Vagina (tissue), 2 donors: ENCODE measurements at regions not wholly inside any gene's neighbourhood (a gene's known extent, or its start where the extent isn't known, plus 50 kb on each side); places are given as distances from the start of the nearest gene placed in this dataset.
"Not testable (repeated sequence)": the region's sequence is repeated elsewhere in the genome, so short reads cannot be mapped to it uniquely, and the experiment has no call there.

Source experiments
- DNase-seq, 2 donors: peaks; one replicate each; pipeline ENCODE4 v3.0.0-alpha.2; 2017; ENCODE audit errors: extremely low spot score in 2 of 2
- H3K27ac ChIP-seq: fragments of 200-600 bp; sonication (generic); one replicate; pipeline ENCODE4 v1.5.1; 2019
- H3K27me3 ChIP-seq: fragments of 200-600 bp; sonication (generic); one replicate; pipeline ENCODE4 v1.5.1; 2019
- H3K36me3 ChIP-seq, 2 donors: fragments of 200-600 bp; sonication (generic); one replicate each; pipeline ENCODE4 v1.5.1; 2017 to 2019
- H3K4me1 ChIP-seq: fragments of 200-600 bp; sonication (generic); one replicate; pipeline ENCODE4 v1.5.1; 2019
- H3K4me3 ChIP-seq, 2 donors: fragments of 200-600 bp; sonication (generic); 1 replicate in 1 of 2; 2 replicates in 1 of 2; pipeline ENCODE4 v1.5.1; 2016 to 2019
- H3K9me3 ChIP-seq: fragments of 200-600 bp; sonication (generic); one replicate; pipeline ENCODE4 v1.5.1; 2019
- POLR2A ChIP-seq, 2 donors: fragments of 450-650 bp; IDR thresholded peaks; one replicate each; pipeline ENCODE4 v1.6.1; 2017; ENCODE audit warnings: antibody characterized with exemption in 2 of 2, mild to moderate bottlenecking in 2 of 2, moderate library complexity in 2 of 2
- POLR2AphosphoS5 ChIP-seq, 2 donors: sonication (generic); formaldehyde crosslinking; IDR thresholded peaks; one replicate each; pipeline ENCODE4 v1.9.0; 2017; ENCODE audit warnings: antibody characterized with exemption in 2 of 2, mild to moderate bottlenecking in 2 of 2, low read depth in 1 of 2; ENCODE audit not compliant: insufficient read depth in 1 of 2
- intact Hi-C: fragments of 100-400 bp; cut with DNase I; formaldehyde crosslinking; loops from one replicate; pipeline ENCODE4 v1.15.1; 2023
- TF ChIP-seq, protein P1 (sequence below), 3 experiments: fragments of 450-650 bp in 2 of 3; fragments of 200-600 bp in 1 of 3; sonication (generic) in 1 of 3; IDR thresholded peaks; one replicate each; pipeline ENCODE4 v1.5.1; 2017 to 2019; ENCODE audit warnings: antibody characterized with exemption in 3 of 3, mild to moderate bottlenecking in 2 of 3, moderate library complexity in 2 of 3

DNA sequence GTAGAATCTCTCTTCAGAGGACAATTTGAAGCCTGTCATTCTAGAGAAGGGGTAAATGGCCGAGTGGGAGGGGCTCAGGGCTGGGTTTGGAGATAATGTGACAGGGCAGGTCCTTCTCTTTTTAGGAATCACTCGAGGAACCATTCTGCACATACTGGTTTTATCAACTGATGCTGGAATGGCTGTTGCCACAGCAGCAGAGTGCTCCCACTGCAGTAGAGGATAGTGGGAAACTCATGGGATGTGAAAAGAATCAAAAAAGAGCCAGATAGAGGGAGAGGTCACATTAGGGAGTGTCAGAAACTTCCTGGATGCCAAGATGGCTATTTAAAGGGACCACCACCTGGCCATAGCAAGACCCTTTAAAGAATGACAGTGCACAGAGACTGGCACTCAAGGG lies 105.3 kb downstream of the NAV1 start:
- intact Hi-C loops: no loop called here

DNA sequence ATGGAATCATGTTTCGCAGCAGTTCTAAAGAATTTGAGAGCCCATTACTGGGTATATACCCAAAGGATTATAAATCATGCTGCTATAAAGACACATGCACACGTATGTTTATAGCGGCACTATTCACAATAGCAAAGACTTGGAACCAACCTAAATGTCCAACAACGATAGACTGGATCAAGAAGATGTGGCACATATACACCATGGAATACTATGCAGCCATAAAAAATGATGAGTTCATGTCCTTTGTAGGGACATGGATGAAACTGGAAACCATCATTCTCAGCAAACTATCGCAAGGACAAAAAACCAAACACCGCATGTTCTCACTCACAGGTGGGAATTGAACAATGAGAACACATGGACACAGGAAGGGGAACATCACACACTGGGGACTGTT lies 106.1 kb downstream of the NAV1 start:
- H3K4me1 ChIP-seq: peaks cover 37% of the 10 kb centered on the region
- DNase-seq, H3K9me3 ChIP-seq, H3K4me3 ChIP-seq, H3K27ac ChIP-seq, H3K36me3 ChIP-seq, H3K27me3 ChIP-seq, intact Hi-C loops: not testable (repeated sequence)

More for the DNA sequence above, 105.3 kb downstream of the NAV1 start:
- no peak for TF ChIP-seq POLR2AphosphoS5 (IDR thresholded peaks at IDR 0.05; ENCODE audit: insufficient read depth in 1 of 2, low read depth in 1 of 2)
- TF ChIP-seq, protein P1, sequence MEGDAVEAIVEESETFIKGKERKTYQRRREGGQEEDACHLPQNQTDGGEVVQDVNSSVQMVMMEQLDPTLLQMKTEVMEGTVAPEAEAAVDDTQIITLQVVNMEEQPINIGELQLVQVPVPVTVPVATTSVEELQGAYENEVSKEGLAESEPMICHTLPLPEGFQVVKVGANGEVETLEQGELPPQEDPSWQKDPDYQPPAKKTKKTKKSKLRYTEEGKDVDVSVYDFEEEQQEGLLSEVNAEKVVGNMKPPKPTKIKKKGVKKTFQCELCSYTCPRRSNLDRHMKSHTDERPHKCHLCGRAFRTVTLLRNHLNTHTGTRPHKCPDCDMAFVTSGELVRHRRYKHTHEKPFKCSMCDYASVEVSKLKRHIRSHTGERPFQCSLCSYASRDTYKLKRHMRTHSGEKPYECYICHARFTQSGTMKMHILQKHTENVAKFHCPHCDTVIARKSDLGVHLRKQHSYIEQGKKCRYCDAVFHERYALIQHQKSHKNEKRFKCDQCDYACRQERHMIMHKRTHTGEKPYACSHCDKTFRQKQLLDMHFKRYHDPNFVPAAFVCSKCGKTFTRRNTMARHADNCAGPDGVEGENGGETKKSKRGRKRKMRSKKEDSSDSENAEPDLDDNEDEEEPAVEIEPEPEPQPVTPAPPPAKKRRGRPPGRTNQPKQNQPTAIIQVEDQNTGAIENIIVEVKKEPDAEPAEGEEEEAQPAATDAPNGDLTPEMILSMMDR (IDR thresholded peaks at IDR 0.05): no peak
- TF ChIP-seq POLR2A (IDR thresholded peaks at IDR 0.05): no peak
- no peak for DNase-seq
- H3K4me1 ChIP-seq: peaks cover 37% of the 10 kb centered on the region
- H3K36me3 ChIP-seq: no peaks in the 10 kb centered on the region
- H3K4me3 ChIP-seq: no peak overlapping the region
- H3K27me3 ChIP-seq: no peaks in the 10 kb centered on the region
- H3K9me3 ChIP-seq: no peaks in the 10 kb centered on the region
- H3K27ac ChIP-seq: no peak overlapping the region

DNA sequence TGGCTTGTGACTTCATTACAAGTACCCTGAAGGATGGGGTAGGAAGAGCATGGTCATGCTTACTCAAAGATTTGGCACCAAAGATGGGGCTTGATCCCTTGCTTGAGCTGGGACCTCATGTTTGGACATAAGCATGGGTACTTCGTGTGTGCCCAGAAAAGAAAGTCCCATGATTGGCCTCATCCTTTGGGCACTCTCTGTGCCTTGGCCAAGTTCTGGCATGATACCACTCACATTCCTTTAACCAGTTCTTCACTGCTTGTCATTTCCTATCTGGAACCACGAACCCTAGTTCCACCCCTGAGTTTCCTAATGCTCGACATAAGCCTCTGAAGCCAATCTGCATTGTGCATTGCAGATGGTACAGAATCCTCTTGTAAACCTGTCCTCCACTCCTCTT lies 107.0 kb downstream of the NAV1 start:
- Histone ChIP-seq H3K27ac (no peak overlapping the region), H3K4me1 (peaks cover 40% of the 10 kb centered on the region), H3K4me3 (no peak overlapping the region), H3K27me3 (no peaks in the 10 kb centered on the region), H3K9me3 (no peaks in the 10 kb centered on the region), H3K36me3 (no peaks in the 10 kb centered on the region)
- DNase-seq: no peak
- intact Hi-C loops: no loop called here
- TF ChIP-seq POLR2AphosphoS5 (IDR thresholded peaks at IDR 0.05; ENCODE audit: insufficient read depth in 1 of 2, low read depth in 1 of 2): no peak
- TF ChIP-seq POLR2A (IDR thresholded peaks at IDR 0.05): no peak
- TF ChIP-seq, protein P1 (IDR thresholded peaks at IDR 0.05): no peak

DNA sequence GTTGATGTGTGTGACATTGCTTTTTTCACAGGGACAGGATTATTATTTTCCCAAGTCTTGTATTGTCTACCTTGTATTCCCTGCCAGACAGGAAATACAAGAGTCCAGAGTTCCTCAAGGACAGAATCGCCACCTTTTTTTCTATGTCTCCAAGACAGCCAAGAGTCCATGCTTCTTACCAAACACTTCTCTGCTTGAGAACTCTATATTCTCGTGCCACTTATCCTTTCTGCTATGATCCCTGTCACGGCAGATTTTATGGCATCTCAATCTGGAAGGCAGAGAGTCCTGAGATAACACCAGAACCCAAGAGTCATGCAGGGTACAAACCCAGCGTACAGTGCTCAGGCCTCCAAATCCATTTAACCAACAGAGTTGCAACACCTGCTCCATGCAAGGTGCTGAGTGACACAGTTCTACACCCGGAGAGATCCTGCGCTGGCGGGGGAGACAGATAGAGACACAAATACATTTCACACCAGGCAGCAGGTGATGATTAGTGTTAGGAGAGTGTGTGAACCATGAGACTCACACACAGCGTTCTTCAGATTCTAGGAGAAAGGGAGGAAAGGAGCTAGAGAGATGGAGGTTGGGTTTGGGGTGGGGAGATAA lies 107.6 kb downstream of the NAV1 start:
- DNase-seq: no peak
- Histone ChIP-seq H3K4me1 (peaks cover 45% of the 10 kb centered on the region), H3K9me3 (no peaks in the 10 kb centered on the region), H3K27ac (no peak overlapping the region), H3K27me3 (no peaks in the 10 kb centered on the region), H3K36me3 (no peaks in the 10 kb centered on the region), H3K4me3 (no peak overlapping the region)
- intact Hi-C loops: no loop called here
- TF ChIP-seq, protein P1 (IDR thresholded peaks at IDR 0.05): no peak

DNA sequence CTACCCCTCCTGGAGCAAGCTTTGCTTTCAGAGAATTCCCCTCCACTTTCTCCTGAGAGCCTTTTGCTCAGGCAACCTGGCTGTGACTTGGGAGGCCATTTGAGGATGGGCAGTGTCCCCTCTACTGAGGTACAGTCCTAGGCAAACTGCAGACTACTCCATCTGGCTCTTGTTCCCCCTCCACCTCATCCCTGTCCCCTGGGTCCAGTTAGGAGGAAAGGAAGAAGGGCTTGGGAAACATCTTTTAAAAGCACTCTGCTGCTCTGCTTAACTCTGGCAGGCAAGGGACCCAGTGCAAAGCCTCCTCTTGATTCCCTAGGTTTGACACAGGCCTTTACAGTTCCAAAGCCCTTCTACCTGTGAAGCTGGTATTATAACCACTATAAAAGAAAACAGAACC lies 108.2 kb downstream of the NAV1 start:
- Histone ChIP-seq H3K36me3 (no peaks in the 10 kb centered on the region), H3K27ac (no peak overlapping the region), H3K4me3 (no peak overlapping the region), H3K9me3 (no peaks in the 10 kb centered on the region), H3K4me1 (peaks cover 48% of the 10 kb centered on the region), H3K27me3 (no peaks in the 10 kb centered on the region)
- no peak for DNase-seq
- TF ChIP-seq, protein P1 (IDR thresholded peaks at IDR 0.05): no peak
- TF ChIP-seq POLR2A (IDR thresholded peaks at IDR 0.05): no peak
- TF ChIP-seq POLR2AphosphoS5 (IDR thresholded peaks at IDR 0.05; ENCODE audit: insufficient read depth in 1 of 2, low read depth in 1 of 2): no peak
- intact Hi-C loops: no loop called here

DNA sequence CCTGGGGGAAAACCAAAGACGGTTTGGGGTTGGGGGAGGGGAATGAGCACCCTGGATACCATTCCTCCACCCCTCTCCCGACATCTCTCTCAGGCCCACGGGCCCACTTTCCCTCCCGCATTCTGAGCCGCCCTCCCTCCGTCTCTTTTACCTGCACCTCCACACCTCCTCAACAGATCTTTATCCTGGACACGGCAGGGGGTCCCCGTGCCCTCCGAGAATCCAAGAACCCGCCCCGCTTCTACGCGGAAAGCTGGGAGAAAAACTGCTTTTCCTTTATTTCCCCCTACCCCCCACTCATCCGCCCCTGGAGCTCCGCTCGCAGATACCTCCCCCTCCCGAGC lies 108.8 kb downstream of the NAV1 start:
- Histone ChIP-seq H3K27ac (peak overlapping the region; percentile 85), H3K36me3 (no peaks in the 10 kb centered on the region), H3K4me1 (peaks cover 48% of the 10 kb centered on the region), H3K9me3 (no peaks in the 10 kb centered on the region), H3K27me3 (no peaks in the 10 kb centered on the region), H3K4me3 (peak overlapping the region; percentile 59 to 60)
- intact Hi-C loops: no loop called here
- TF ChIP-seq, protein P1 (IDR thresholded peaks at IDR 0.05): no peak
- TF ChIP-seq POLR2A (IDR thresholded peaks at IDR 0.05) (no peak), POLR2AphosphoS5 (IDR thresholded peaks at IDR 0.05; ENCODE audit: insufficient read depth in 1 of 2, low read depth in 1 of 2) (no peak)
- no peak for DNase-seq
